Mucosa of descending colon (tissue), 3 donors: ENCODE measurements at regions not wholly inside any gene's neighbourhood (a gene's known extent, or its start where the extent isn't known, plus 50 kb on each side); places are given as distances from the start of the nearest gene placed in this dataset.

Experiments
- ATAC-seq: fragments of 200-7000 bp; cut with Tn5 transposase; one replicate; pipeline ENCODE4 v1.9.1; 2020; ENCODE audit warnings: mild to moderate bottlenecking, moderate library complexity
- DNase-seq, 3 donors: peaks; one replicate each; pipeline ENCODE4 v3.0.0-alpha.2; 2020
- H3K36me3 ChIP-seq: fragments of 200-600 bp; one replicate; pipeline ENCODE4 v1.8.0; 2021; ENCODE audit warnings: low read depth, mild to moderate bottlenecking
- H3K4me1 ChIP-seq: fragments of 200-600 bp; one replicate; pipeline ENCODE4 v1.8.0; 2021; ENCODE audit warnings: low read depth, mild to moderate bottlenecking
- H3K4me3 ChIP-seq: fragments of 200-600 bp; one replicate; pipeline ENCODE4 v1.8.0; 2021; ENCODE audit warnings: mild to moderate bottlenecking
- H3K9me3 ChIP-seq: fragments of 200-600 bp; one replicate; pipeline ENCODE4 v1.8.0; 2021; ENCODE audit warnings: mild to moderate bottlenecking
- CTCF ChIP-seq: fragments of 200-600 bp; IDR thresholded peaks from one replicate; pipeline ENCODE4 v1.8.0; 2022; ENCODE audit warnings: antibody characterized with exemption, mild to moderate bottlenecking
- intact Hi-C, 2 donors: fragments of 100-400 bp; cut with DNase I in 1 of 2; cut with micrococcal nuclease in 1 of 2; formaldehyde crosslinking; loops; one replicate each; pipeline versions ENCODE4 v1.11.0 to v1.11.1; 2022; cut with DNase I, micrococcal nuclease
- donor health status: DM: no; HTN: no; CAD: no; lungs with moderate emphysema.
- donor health status: DM: no; HTN: no; CAD: no.
- donor health status: DM: no; HTN: yes; CAD: no.

- TF ChIP-seq CTCF, result no peak
- no peak overlapping the region for H3K4me3 ChIP-seq
- H3K4me1 ChIP-seq, result peaks cover 3% of the 10 kb centered on the region
- intact Hi-C loops, result no loop called here
- ATAC-seq (peak; percentile 13), DNase-seq (no peak)
- H3K36me3 ChIP-seq, result no peaks in the 10 kb centered on the region
- H3K9me3 ChIP-seq, result no peaks in the 10 kb centered on the region
These were observed 357.2 kb downstream of the SATB2 start for GRCh38 chr2:199100326-199101110.

- ATAC-seq, result peak; percentile 51
These were observed 365.3 kb downstream of the SATB2 start for GRCh38 chr2:199092419-199092818.

GRCh38 chr2:199085261-199085660 is 372.5 kb downstream of the SATB2 start:
- DNase-seq, result no peak
- no peaks in the 10 kb centered on the region for H3K9me3 ChIP-seq
- no peak overlapping the region for H3K4me3 ChIP-seq
- no peak for ATAC-seq
- intact Hi-C loops, result no loop called here
- no peaks in the 10 kb centered on the region for H3K4me1 ChIP-seq
- no peaks in the 10 kb centered on the region for H3K36me3 ChIP-seq
- TF ChIP-seq CTCF, result no peak

More at GRCh38 chr2:199092419-199092818, 365.3 kb downstream of the SATB2 start:
- intact Hi-C loops, result no loop called here
- Histone ChIP-seq H3K4me3 (no peak overlapping the region), H3K4me1 (no peaks in the 10 kb centered on the region), H3K36me3 (no peaks in the 10 kb centered on the region), H3K9me3 (no peaks in the 10 kb centered on the region)
- DNase-seq, result peak; percentile 20 to 39 (median 38)
- TF ChIP-seq CTCF, result no peak

- intact Hi-C loops, result no loop called here
- TF ChIP-seq CTCF, result no peak
- no peak overlapping the region for H3K4me3 ChIP-seq
- H3K4me1 ChIP-seq, result no peaks in the 10 kb centered on the region
- ATAC-seq (no peak), DNase-seq (no peak)
- no peaks in the 10 kb centered on the region for H3K9me3 ChIP-seq
- no peaks in the 10 kb centered on the region for H3K36me3 ChIP-seq
These were observed 387.3 kb downstream of the SATB2 start for GRCh38 chr2:199070322-199070949.

- no peaks in the 10 kb centered on the region for H3K36me3 ChIP-seq
- intact Hi-C loops, result no loop called here
These were observed 393.5 kb downstream of the SATB2 start for GRCh38 chr2:199064201-199064600.

More at GRCh38 chr2:199064201-199064600, 393.5 kb downstream of the SATB2 start:
- Histone ChIP-seq H3K4me1 (no peaks in the 10 kb centered on the region), H3K4me3 (no peak overlapping the region), H3K9me3 (peaks cover 4% of the 10 kb centered on the region)
- no peak for TF ChIP-seq CTCF
- ATAC-seq (no peak), DNase-seq (no peak)
